ENCODE measurements at regions not wholly inside any gene's neighbourhood (a gene's known extent, or its start where the extent isn't known, plus 50 kb on each side); places are given as distances from the start of the nearest gene placed in this dataset.

GRCh38 chr6:100980949-100981348 is 99.8 kb upstream of the ASCC3 start:
- no peaks in the 10 kb centered on the region for H3K36me3 ChIP-seq (replicated peaks in 1 of 2; ENCODE audit: control insufficient read depth in 1 of 2, insufficient read depth in 2 of 2, low read length in 2 of 2)
- intact Hi-C loops (cut with micrococcal nuclease) = no loop called here
- H3K27ac ChIP-seq (ENCODE audit: low read depth in 1 of 2, low read length in 2 of 2) = no peak overlapping the region
- H3K4me1 ChIP-seq (ENCODE audit: control insufficient read depth in 1 of 2, insufficient read depth in 2 of 2, low read length in 2 of 2) = no peaks in the 10 kb centered on the region
- no peak overlapping the region for H3K9ac ChIP-seq (ENCODE audit: insufficient read depth, low read length, poor library complexity, severe bottlenecking)
- H3K9me3 Mint-ChIP-seq = peaks cover 0 to 14% (median 3%) of the 10 kb centered on the region in 7 donors
- H3K4me3 Mint-ChIP-seq = no peak overlapping the region
- H3K36me3 Mint-ChIP-seq = no peaks in the 10 kb centered on the region
- no CpG with 5 or more reads among the region's 1 CpG for WGBS (ENCODE audit: insufficient coverage)
- peaks cover 1 to 6% (median 2%) of the 10 kb centered on the region in 3 donors for H3K27me3 Mint-ChIP-seq (ENCODE audit: low read depth in 3 of 3)
- H4K20me1 ChIP-seq (ENCODE audit: insufficient read depth, low read length) = no peaks in the 10 kb centered on the region
- no peak overlapping the region for H3K4me3 ChIP-seq (replicated peaks in 1 of 3; ENCODE audit: low read depth in 2 of 3, low read length in 3 of 3)
- H3K27ac Mint-ChIP-seq = no peak overlapping the region
- H2AFZ ChIP-seq (ENCODE audit: insufficient read depth, low read depth, low read length, poor library complexity, severe bottlenecking) = no peak overlapping the region
- H3K79me2 ChIP-seq (ENCODE audit: insufficient read depth, low read length) = no peaks in the 10 kb centered on the region
- no peaks in the 10 kb centered on the region for H3K27me3 ChIP-seq (ENCODE audit: control insufficient read depth in 2 of 2, insufficient read depth in 2 of 2, low read length in 2 of 2)
- no peak for DNase-seq
- no peak for TF ChIP-seq CTCF (IDR thresholded peaks at IDR 0.05)
- H3K9me3 ChIP-seq (replicated peaks in 1 of 2; ENCODE audit: control insufficient read depth in 1 of 2, insufficient read depth in 1 of 2, low read length in 2 of 2) = peaks cover 4 to 9% of the 10 kb centered on the region in 2 donors
- H3K4me2 ChIP-seq (replicated peaks; ENCODE audit: extremely low read depth, low read length, poor library complexity, severe bottlenecking) = no peak overlapping the region
- H3K4me1 Mint-ChIP-seq = no peaks in the 10 kb centered on the region

- no peaks in the 10 kb centered on the region for H3K27me3 ChIP-seq (ENCODE audit: control insufficient read depth in 2 of 2, insufficient read depth in 2 of 2, low read length in 2 of 2)
- no peaks in the 10 kb centered on the region for H3K36me3 ChIP-seq (replicated peaks in 1 of 2; ENCODE audit: control insufficient read depth in 1 of 2, insufficient read depth in 2 of 2, low read length in 2 of 2)
- peaks cover 4 to 9% of the 10 kb centered on the region in 2 donors for H3K9me3 ChIP-seq (replicated peaks in 1 of 2; ENCODE audit: control insufficient read depth in 1 of 2, insufficient read depth in 1 of 2, low read length in 2 of 2)
- no peaks in the 10 kb centered on the region for H3K4me1 ChIP-seq (ENCODE audit: control insufficient read depth in 1 of 2, insufficient read depth in 2 of 2, low read length in 2 of 2)
- no peak overlapping the region for H3K27ac Mint-ChIP-seq
- H3K27me3 Mint-ChIP-seq (ENCODE audit: low read depth in 3 of 3) = peaks cover 0 to 2% (median 0%) of the 10 kb centered on the region in 3 donors
- H3K27ac ChIP-seq (ENCODE audit: low read depth in 1 of 2, low read length in 2 of 2) = no peak overlapping the region
- no peaks in the 10 kb centered on the region for H3K4me1 Mint-ChIP-seq
- H3K4me2 ChIP-seq (replicated peaks; ENCODE audit: extremely low read depth, low read length, poor library complexity, severe bottlenecking) = no peak overlapping the region
- WGBS (ENCODE audit: insufficient coverage) = no CpG with 5 or more reads among the region's 1 CpG
- TF ChIP-seq CTCF (IDR thresholded peaks at IDR 0.05) = no peak
- no peak overlapping the region for H2AFZ ChIP-seq (ENCODE audit: insufficient read depth, low read depth, low read length, poor library complexity, severe bottlenecking)
- H3K9ac ChIP-seq (ENCODE audit: insufficient read depth, low read length, poor library complexity, severe bottlenecking) = no peak overlapping the region
- H4K20me1 ChIP-seq (ENCODE audit: insufficient read depth, low read length) = no peaks in the 10 kb centered on the region
- H3K79me2 ChIP-seq (ENCODE audit: insufficient read depth, low read length) = no peaks in the 10 kb centered on the region
- H3K4me3 Mint-ChIP-seq = no peak overlapping the region
- no peak overlapping the region for H3K4me3 ChIP-seq (replicated peaks in 1 of 3; ENCODE audit: low read depth in 2 of 3, low read length in 3 of 3)
- H3K9me3 Mint-ChIP-seq = peaks cover 2 to 17% (median 5%) of the 10 kb centered on the region in 7 donors
- intact Hi-C loops (cut with micrococcal nuclease) = no loop called here
- no peak for DNase-seq
- no peaks in the 10 kb centered on the region for H3K36me3 Mint-ChIP-seq
Measured at GRCh38 chr6:100986921-100987320, 105.8 kb upstream of the ASCC3 start.

All from CD14-positive monocyte (primary cell).